Fibroblast of lung (primary cell): ENCODE measurements at regions not wholly inside any gene's neighbourhood (a gene's known extent, or its start where the extent isn't known, plus 50 kb on each side); places are given as distances from the start of the nearest gene placed in this dataset.

ENCODE experiments used
- DNase-seq, 2 donors: peaks; one replicate each; pipeline versions ENCODE4 v3.0.0 to v3.0.0-alpha.2; 2010; ENCODE audit warnings: low read depth in 2 of 2
- H2AFZ ChIP-seq: 2 replicates; pipeline ENCODE4 v1.5.1; 2012; ENCODE audit warnings: low read length, control low read depth, inconsistent platforms
- H3K27ac ChIP-seq: 2 replicates; pipeline ENCODE4 v1.5.1; 2011; ENCODE audit warnings: low read length, control low read depth; ENCODE audit not compliant: insufficient read depth
- H3K27me3 ChIP-seq: 2 replicates; pipeline ENCODE4 v1.5.1; 2011; ENCODE audit warnings: mild to moderate bottlenecking, low read length; ENCODE audit not compliant: control insufficient read depth, insufficient read depth
- H3K36me3 ChIP-seq: 2 replicates; pipeline ENCODE4 v1.5.1; 2011; ENCODE audit warnings: low read length; ENCODE audit not compliant: control insufficient read depth, insufficient read depth
- H3K4me1 ChIP-seq: 2 replicates; pipeline ENCODE4 v1.5.1; 2011; ENCODE audit warnings: low read length; ENCODE audit not compliant: control insufficient read depth, insufficient read depth; ENCODE audit errors: extremely low read depth
- H3K4me2 ChIP-seq: 2 replicates; pipeline ENCODE4 v1.5.1; 2011; ENCODE audit warnings: low read length, control low read depth; ENCODE audit not compliant: insufficient read depth; ENCODE audit errors: extremely low read depth
- H3K4me3 ChIP-seq, 4 experiments: fragments of 200-600 bp in 1 of 4; sonication (generic) in 1 of 4; replicated peaks in 1 of 4; 2 replicates each; pipeline ENCODE4 v1.5.1; 2011 to 2016; ENCODE audit warnings: low read length in 4 of 4, low read depth in 3 of 4, mild to moderate bottlenecking in 3 of 4, control low read depth in 2 of 4, inconsistent platforms in 1 of 4, mixed read lengths in 1 of 4; ENCODE audit not compliant: insufficient read depth in 1 of 4; ENCODE audit errors: control extremely low read depth in 1 of 4
- H3K79me2 ChIP-seq: 2 replicates; pipeline ENCODE4 v1.5.1; 2012; ENCODE audit warnings: mild to moderate bottlenecking, low read length, inconsistent platforms; ENCODE audit not compliant: control insufficient read depth, insufficient read depth
- H3K9ac ChIP-seq: 2 replicates; pipeline ENCODE4 v1.5.1; 2011; ENCODE audit warnings: mild to moderate bottlenecking, low read length, control low read depth; ENCODE audit not compliant: insufficient read depth
- H3K9me3 ChIP-seq: 2 replicates; pipeline ENCODE4 v1.5.1; 2012; ENCODE audit warnings: low read depth, low read length; ENCODE audit not compliant: control insufficient read depth, insufficient read depth
- H4K20me1 ChIP-seq: 2 replicates; pipeline ENCODE4 v1.5.1; 2011; ENCODE audit warnings: low read length; ENCODE audit not compliant: control insufficient read depth, insufficient read depth; ENCODE audit errors: extremely low read depth
- CTCF ChIP-seq, 2 donors: IDR thresholded peaks in 1 of 2; conservative IDR thresholded peaks in 1 of 2; 1 replicate in 1 of 2; 2 replicates in 1 of 2; pipeline ENCODE4 v1.5.1; 2011 to 2012; ENCODE audit warnings: low read length in 2 of 2, control low read depth in 1 of 2, inconsistent platforms in 1 of 2, low read depth in 1 of 2, mild to moderate bottlenecking in 1 of 2
- EZH2 ChIP-seq: IDR thresholded peaks from 2 replicates; pipeline ENCODE4 v1.5.1; 2012; ENCODE audit warnings: low read length, control low read depth, mild to moderate bottlenecking; ENCODE audit errors: missing control alignments

- H3K9ac ChIP-seq = no peak overlapping the region
- H3K9me3 ChIP-seq = peaks cover 2% of the 10 kb centered on the region
- H3K4me3 ChIP-seq = no peak overlapping the region
- H4K20me1 ChIP-seq = no peaks in the 10 kb centered on the region
- no peaks in the 10 kb centered on the region for H3K4me1 ChIP-seq
- H3K27ac ChIP-seq = no peak overlapping the region
- no peak for DNase-seq
- no peaks in the 10 kb centered on the region for H3K79me2 ChIP-seq
- TF ChIP-seq EZH2 (no peak), CTCF (conservative IDR thresholded peaks at IDR 0.05 in 1 of 2, IDR thresholded peaks at IDR 0.05 in 1 of 2; ENCODE audit: low read depth in 1 of 2, low read length in 2 of 2) (no peak)
- H3K36me3 ChIP-seq = no peaks in the 10 kb centered on the region
- H3K27me3 ChIP-seq = no peaks in the 10 kb centered on the region
- H2AFZ ChIP-seq = no peak overlapping the region
- H3K4me2 ChIP-seq = no peak overlapping the region
These were observed 262.8 kb downstream of the BRD1 start for GRCh38 chr22:49564666-49565515.

GRCh38 chr22:49564054-49564453 lies 263.6 kb downstream of the BRD1 start:
- DNase-seq = no peak
- Histone ChIP-seq H3K27me3 (no peaks in the 10 kb centered on the region), H4K20me1 (no peaks in the 10 kb centered on the region), H3K79me2 (no peaks in the 10 kb centered on the region), H3K4me3 (no peak overlapping the region), H3K4me2 (no peak overlapping the region), H3K9ac (no peak overlapping the region), H3K36me3 (no peaks in the 10 kb centered on the region), H2AFZ (no peak overlapping the region), H3K27ac (no peak overlapping the region), H3K9me3 (peaks cover 2% of the 10 kb centered on the region), H3K4me1 (no peaks in the 10 kb centered on the region)
- TF ChIP-seq EZH2 (no peak), CTCF (conservative IDR thresholded peaks at IDR 0.05 in 1 of 2, IDR thresholded peaks at IDR 0.05 in 1 of 2; ENCODE audit: low read depth in 1 of 2, low read length in 2 of 2) (no peak)

GRCh38 chr22:49562685-49563249 lies 264.9 kb downstream of the BRD1 start:
- no peak overlapping the region for H3K4me3 ChIP-seq
- H3K27ac ChIP-seq = no peak overlapping the region
- no peaks in the 10 kb centered on the region for H4K20me1 ChIP-seq
- DNase-seq = no peak
- TF ChIP-seq EZH2 (no peak), CTCF (conservative IDR thresholded peaks at IDR 0.05 in 1 of 2, IDR thresholded peaks at IDR 0.05 in 1 of 2; ENCODE audit: low read depth in 1 of 2, low read length in 2 of 2) (no peak)
- H3K9me3 ChIP-seq = peaks cover 2% of the 10 kb centered on the region
- H3K79me2 ChIP-seq = no peaks in the 10 kb centered on the region
- H3K9ac ChIP-seq = no peak overlapping the region
- no peaks in the 10 kb centered on the region for H3K36me3 ChIP-seq
- H3K4me1 ChIP-seq = no peaks in the 10 kb centered on the region
- no peak overlapping the region for H2AFZ ChIP-seq
- H3K4me2 ChIP-seq = no peak overlapping the region
- no peaks in the 10 kb centered on the region for H3K27me3 ChIP-seq
